ENCODE measurements at regions not wholly inside any gene's neighbourhood (a gene's known extent, or its start where the extent isn't known, plus 50 kb on each side); places are given as distances from the start of the nearest gene placed in this dataset.
A peak's percentile ranks its signal among the peaks of the same experiment; 100 is the strongest.

- Histone ChIP-seq H3K4me2 (ENCODE audit: unreplicated experiment) (no peak overlapping the region), H3K27ac (no peak overlapping the region), H3K79me2 (ENCODE audit: insufficient read depth) (no peaks in the 10 kb centered on the region), H3F3A (ENCODE audit: insufficient read depth) (no peaks in the 10 kb centered on the region), H3K4me3 (no peak overlapping the region), H3K36me3 (ENCODE audit: low read depth) (no peaks in the 10 kb centered on the region), H3K9ac (no peak overlapping the region), H3K27me3 (replicated peaks; ENCODE audit: insufficient read depth) (no peaks in the 10 kb centered on the region), H2AFZ (no peak overlapping the region), H3K9me3 (ENCODE audit: low read depth) (no peaks in the 10 kb centered on the region), H3K9me2 (ENCODE audit: insufficient read depth) (no peaks in the 10 kb centered on the region), H4K20me1 (ENCODE audit: insufficient read depth) (no peaks in the 10 kb centered on the region), H3K4me1 (ENCODE audit: insufficient read depth) (no peaks in the 10 kb centered on the region)
- in situ Hi-C loops (cut with MboI): no loop called here
- WGBS, 2 experiments (ENCODE audit: low coverage in 1 of 2, low lambda C conversion rate in 2 of 2, missing lambda C conversion rate in 2 of 2): 81 to 88% methylated on average over 4 of the region's 4 CpGs
- peak; percentile 35 for DNase-seq
- TF ChIP-seq EZH2phosphoT487 (IDR thresholded peaks at IDR 0.05; ENCODE audit: insufficient read depth, low read depth): no peak
- TF ChIP-seq EZH2 (IDR thresholded peaks at IDR 0.05; ENCODE audit: insufficient read depth, poor library complexity, severe bottlenecking): no peak
Observed at GRCh38 chr21:35316933-35317332, 267.8 kb upstream of the RUNX1 start.

GRCh38 chr21:35316456-35316855 lies 267.4 kb upstream of the RUNX1 start:
- Histone ChIP-seq H3K27ac (no peak overlapping the region), H3F3A (ENCODE audit: insufficient read depth) (no peaks in the 10 kb centered on the region), H3K4me3 (no peak overlapping the region), H4K20me1 (ENCODE audit: insufficient read depth) (no peaks in the 10 kb centered on the region), H3K27me3 (replicated peaks; ENCODE audit: insufficient read depth) (no peaks in the 10 kb centered on the region), H3K9me3 (ENCODE audit: low read depth) (no peaks in the 10 kb centered on the region), H3K79me2 (ENCODE audit: insufficient read depth) (no peaks in the 10 kb centered on the region), H3K4me1 (ENCODE audit: insufficient read depth) (no peaks in the 10 kb centered on the region), H3K9ac (no peak overlapping the region), H3K9me2 (ENCODE audit: insufficient read depth) (no peaks in the 10 kb centered on the region), H2AFZ (no peak overlapping the region), H3K36me3 (ENCODE audit: low read depth) (no peaks in the 10 kb centered on the region), H3K4me2 (ENCODE audit: unreplicated experiment) (no peak overlapping the region)
- in situ Hi-C loops (cut with MboI): no loop called here
- DNase-seq: no peak
- TF ChIP-seq EZH2phosphoT487 (IDR thresholded peaks at IDR 0.05; ENCODE audit: insufficient read depth, low read depth): no peak

- in situ Hi-C loops (cut with MboI): no loop called here
- H3K4me3 ChIP-seq: no peak overlapping the region
- H3K4me2 ChIP-seq (ENCODE audit: unreplicated experiment): no peak overlapping the region
- no peak overlapping the region for H3K9ac ChIP-seq
- TF ChIP-seq EZH2phosphoT487 (IDR thresholded peaks at IDR 0.05; ENCODE audit: insufficient read depth, low read depth): no peak
- no peak for TF ChIP-seq EZH2 (IDR thresholded peaks at IDR 0.05; ENCODE audit: insufficient read depth, poor library complexity, severe bottlenecking)
- no peaks in the 10 kb centered on the region for H3K4me1 ChIP-seq (ENCODE audit: insufficient read depth)
- H3K9me3 ChIP-seq (ENCODE audit: low read depth): no peaks in the 10 kb centered on the region
- no peak overlapping the region for H2AFZ ChIP-seq
- H3K9me2 ChIP-seq (ENCODE audit: insufficient read depth): no peaks in the 10 kb centered on the region
- H3K27ac ChIP-seq: no peak overlapping the region
- H3K36me3 ChIP-seq (ENCODE audit: low read depth): no peaks in the 10 kb centered on the region
- no peaks in the 10 kb centered on the region for H3K27me3 ChIP-seq (replicated peaks; ENCODE audit: insufficient read depth)
- DNase-seq: no peak
- H4K20me1 ChIP-seq (ENCODE audit: insufficient read depth): no peaks in the 10 kb centered on the region
- 59 to 62% methylated on average over 7 to 8 of the region's 8 CpGs for WGBS, 2 experiments (ENCODE audit: low coverage in 1 of 2, low lambda C conversion rate in 2 of 2, missing lambda C conversion rate in 2 of 2)
- no peaks in the 10 kb centered on the region for H3K79me2 ChIP-seq (ENCODE audit: insufficient read depth)
- H3F3A ChIP-seq (ENCODE audit: insufficient read depth): no peaks in the 10 kb centered on the region
Observed at GRCh38 chr21:35314857-35315582, 265.9 kb upstream of the RUNX1 start.

GRCh38 chr21:35311985-35312384 lies 262.9 kb upstream of the RUNX1 start:
- Histone ChIP-seq H3K9me2 (ENCODE audit: insufficient read depth) (no peaks in the 10 kb centered on the region), H3K9ac (no peak overlapping the region), H3K36me3 (ENCODE audit: low read depth) (no peaks in the 10 kb centered on the region), H2AFZ (no peak overlapping the region), H3K4me2 (ENCODE audit: unreplicated experiment) (no peak overlapping the region), H3K4me1 (ENCODE audit: insufficient read depth) (no peaks in the 10 kb centered on the region), H3F3A (ENCODE audit: insufficient read depth) (no peaks in the 10 kb centered on the region), H3K79me2 (ENCODE audit: insufficient read depth) (no peaks in the 10 kb centered on the region), H4K20me1 (ENCODE audit: insufficient read depth) (no peaks in the 10 kb centered on the region), H3K9me3 (ENCODE audit: low read depth) (no peaks in the 10 kb centered on the region), H3K4me3 (no peak overlapping the region), H3K27ac (no peak overlapping the region), H3K27me3 (replicated peaks; ENCODE audit: insufficient read depth) (no peaks in the 10 kb centered on the region)
- 94 to 97% methylated on average over 3 of the region's 3 CpGs for WGBS, 2 experiments (ENCODE audit: low coverage in 1 of 2, low lambda C conversion rate in 2 of 2, missing lambda C conversion rate in 2 of 2)
- DNase-seq: no peak
- TF ChIP-seq EZH2phosphoT487 (IDR thresholded peaks at IDR 0.05; ENCODE audit: insufficient read depth, low read depth) (no peak), EZH2 (IDR thresholded peaks at IDR 0.05; ENCODE audit: insufficient read depth, poor library complexity, severe bottlenecking) (no peak)
- in situ Hi-C loops (cut with MboI): no loop called here

- TF ChIP-seq EZH2phosphoT487 (IDR thresholded peaks at IDR 0.05; ENCODE audit: insufficient read depth, low read depth) (no peak), EZH2 (IDR thresholded peaks at IDR 0.05; ENCODE audit: insufficient read depth, poor library complexity, severe bottlenecking) (no peak)
- H4K20me1 ChIP-seq (ENCODE audit: insufficient read depth): no peaks in the 10 kb centered on the region
- no peak overlapping the region for H3K4me2 ChIP-seq (ENCODE audit: unreplicated experiment)
Observed at GRCh38 chr21:35309316-35309715, 260.2 kb upstream of the RUNX1 start.

More at GRCh38 chr21:35309316-35309715, 260.2 kb upstream of the RUNX1 start:
- no peak overlapping the region for H2AFZ ChIP-seq
- H3K9me2 ChIP-seq (ENCODE audit: insufficient read depth): no peaks in the 10 kb centered on the region
- no peaks in the 10 kb centered on the region for H3K79me2 ChIP-seq (ENCODE audit: insufficient read depth)
- no peak overlapping the region for H3K4me3 ChIP-seq
- H3K27ac ChIP-seq: no peak overlapping the region
- H3K27me3 ChIP-seq (replicated peaks; ENCODE audit: insufficient read depth): no peaks in the 10 kb centered on the region
- no peaks in the 10 kb centered on the region for H3K9me3 ChIP-seq (ENCODE audit: low read depth)
- DNase-seq: no peak
- no peaks in the 10 kb centered on the region for H3F3A ChIP-seq (ENCODE audit: insufficient read depth)
- no peaks in the 10 kb centered on the region for H3K36me3 ChIP-seq (ENCODE audit: low read depth)
- in situ Hi-C loops (cut with MboI): no loop called here
- H3K4me1 ChIP-seq (ENCODE audit: insufficient read depth): no peaks in the 10 kb centered on the region
- 89 to 90% methylated on average over 3 of the region's 3 CpGs for WGBS, 2 experiments (ENCODE audit: low coverage in 1 of 2, low lambda C conversion rate in 2 of 2, missing lambda C conversion rate in 2 of 2)
- H3K9ac ChIP-seq: no peak overlapping the region
